ENCODE measurements at regions not wholly inside any gene's neighbourhood (a gene's known extent, or its start where the extent isn't known, plus 50 kb on each side); places are given as distances from the start of the nearest gene placed in this dataset.
"Not testable (repeated sequence)": the region's sequence is repeated elsewhere in the genome, so short reads cannot be mapped to it uniquely, and the experiment has no call there.

DNA sequence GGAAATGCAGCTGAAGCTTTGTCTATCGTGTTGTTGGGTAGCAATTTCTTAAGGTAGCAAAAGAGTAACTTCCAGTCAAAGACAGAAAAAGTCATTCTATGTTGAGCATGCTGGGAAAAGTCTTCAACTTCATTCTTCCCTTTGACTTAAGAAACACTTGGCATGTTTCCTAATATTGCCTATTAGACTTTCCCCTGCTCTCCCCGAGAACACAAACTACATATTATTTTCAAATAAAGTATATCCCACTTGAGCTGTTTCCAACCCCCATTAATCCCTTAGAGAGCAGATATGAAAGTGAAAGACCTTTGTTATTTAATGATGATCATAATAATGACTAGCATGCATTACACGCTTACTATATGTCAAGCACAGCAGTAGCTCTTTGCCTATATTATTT lies 136.0 kb upstream of the SPOPL start:
- intact Hi-C loops (cut with micrococcal nuclease): no loop called here
- no peak for DNase-seq
- no peaks in the 10 kb centered on the region for H3K36me3 Mint-ChIP-seq (ENCODE audit: low read depth)
- no peaks in the 10 kb centered on the region for H3K9me3 Mint-ChIP-seq
- CTCF ChIA-PET: no interaction called here
- no peak overlapping the region for H3K4me3 Mint-ChIP-seq
- no peaks in the 10 kb centered on the region for H3K4me1 Mint-ChIP-seq (ENCODE audit: low read depth)
- H3K27me3 Mint-ChIP-seq (ENCODE audit: low read depth): no peaks in the 10 kb centered on the region
- H3K27ac Mint-ChIP-seq: no peak overlapping the region

DNA sequence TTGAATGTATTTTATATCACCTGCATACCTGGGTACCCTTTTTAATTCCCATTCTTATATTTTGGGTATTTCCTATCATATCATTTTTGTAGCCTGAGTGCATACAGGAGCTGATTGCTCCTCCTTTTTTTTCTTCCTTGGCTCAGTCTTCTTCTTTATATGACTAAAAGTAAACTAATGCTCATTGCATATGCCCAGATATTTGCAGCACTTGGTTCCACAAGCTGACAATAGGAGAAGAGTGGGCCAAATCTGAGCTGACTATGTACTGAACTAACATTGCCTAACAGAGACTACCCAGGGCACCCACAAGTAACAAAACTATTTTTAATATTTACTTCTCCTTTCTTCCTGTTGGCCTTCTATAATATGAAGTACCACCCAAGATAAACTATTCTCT lies 131.7 kb upstream of the SPOPL start:
- H3K27me3 Mint-ChIP-seq (ENCODE audit: low read depth): no peaks in the 10 kb centered on the region
- H3K36me3 Mint-ChIP-seq (ENCODE audit: low read depth): no peaks in the 10 kb centered on the region
- no peak overlapping the region for H3K4me3 Mint-ChIP-seq
- CTCF ChIA-PET: no interaction called here
- H3K27ac Mint-ChIP-seq: no peak overlapping the region
- no peaks in the 10 kb centered on the region for H3K4me1 Mint-ChIP-seq (ENCODE audit: low read depth)
- no peaks in the 10 kb centered on the region for H3K9me3 Mint-ChIP-seq
- intact Hi-C loops (cut with micrococcal nuclease): loop anchor here (5.0 kb wide), 1 partner anchor 457 kb away; no protein-coding TSS in a partner anchor
- no peak for DNase-seq

DNA sequence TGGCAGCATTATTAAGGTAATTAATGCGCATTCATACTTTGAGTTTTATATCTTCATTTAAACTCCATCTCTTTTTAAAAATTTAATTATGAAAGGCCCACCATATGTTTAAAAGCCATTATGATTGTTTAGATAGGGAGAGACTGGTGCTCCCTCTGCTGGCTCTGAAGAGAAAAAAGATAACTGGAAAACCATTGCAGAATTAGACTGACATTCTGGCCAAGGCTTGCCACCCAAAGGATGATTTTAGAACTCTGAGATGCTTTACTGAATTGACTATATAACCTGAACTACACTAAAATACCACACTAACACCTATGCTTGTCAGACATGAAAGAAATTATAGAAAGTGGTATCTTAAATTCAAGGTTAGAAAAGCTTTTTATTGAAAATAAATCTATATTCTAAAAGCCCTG lies 127.6 kb upstream of the SPOPL start:
- intact Hi-C loops (cut with micrococcal nuclease): loop anchor here (1.0 to 5.0 kb wide), 3 partner anchors 427 to 508 kb away; no protein-coding TSS in a partner anchor
- Mint-ChIP-seq H3K4me1 (ENCODE audit: low read depth) (no peaks in the 10 kb centered on the region), H3K9me3 (no peaks in the 10 kb centered on the region), H3K27me3 (ENCODE audit: low read depth) (peaks cover 5% of the 10 kb centered on the region), H3K27ac (no peak overlapping the region), H3K4me3 (no peak overlapping the region), H3K36me3 (ENCODE audit: low read depth) (no peaks in the 10 kb centered on the region)
- CTCF ChIA-PET: interaction anchor here (1.1 to 2.0 kb wide), 3 partner anchors 13 to 508 kb away, joined by 4 to 5 read pairs (median 4); no protein-coding TSS in a partner anchor
- no peak for DNase-seq

DNA sequence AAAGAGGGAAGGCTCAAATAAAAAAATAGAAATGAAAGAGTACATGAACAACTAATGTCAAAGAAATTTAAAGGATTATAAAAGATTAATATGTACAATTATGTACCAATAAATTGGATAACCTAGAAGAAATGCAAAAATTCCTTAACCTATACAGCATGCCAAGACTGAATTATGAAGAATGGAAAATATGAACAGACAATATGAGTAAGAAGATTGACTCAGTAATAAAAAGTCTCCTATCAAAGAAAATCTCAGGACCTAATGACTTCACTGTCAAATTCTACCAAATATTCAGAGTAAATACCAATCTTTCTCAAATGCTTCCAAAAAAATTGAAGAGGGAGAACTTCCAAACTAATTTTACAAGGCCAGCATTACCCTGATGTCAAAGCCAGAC lies 120.2 kb upstream of the SPOPL start:
- Mint-ChIP-seq H3K4me1 (ENCODE audit: low read depth) (no peaks in the 10 kb centered on the region), H3K9me3 (peaks cover 4% of the 10 kb centered on the region), H3K36me3 (ENCODE audit: low read depth) (no peaks in the 10 kb centered on the region), H3K27ac (no peak overlapping the region), H3K4me3 (no peak overlapping the region), H3K27me3 (ENCODE audit: low read depth) (peaks cover 5% of the 10 kb centered on the region)
- no peak for DNase-seq
- intact Hi-C loops (cut with micrococcal nuclease): no loop called here
- CTCF ChIA-PET: no interaction called here

DNA sequence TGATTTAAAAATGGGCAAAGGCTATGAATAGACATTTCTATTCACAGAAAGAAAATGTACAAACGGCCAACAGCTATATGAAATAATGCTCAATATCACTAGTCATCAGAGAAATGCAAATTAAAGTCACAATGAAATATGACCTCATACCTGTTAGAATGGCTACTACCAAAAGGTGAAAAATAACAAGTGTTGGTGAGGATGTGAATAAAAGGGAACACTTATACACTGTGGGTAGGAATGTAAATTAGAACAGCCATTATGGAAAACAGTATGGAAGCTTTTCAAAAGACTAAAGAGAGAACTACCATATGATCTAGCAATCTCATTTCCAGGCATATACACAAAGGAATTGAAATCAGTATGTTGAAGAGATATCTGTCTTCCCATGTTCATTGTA lies 118.9 kb upstream of the SPOPL start:
- H3K27me3 Mint-ChIP-seq (ENCODE audit: low read depth): no peaks in the 10 kb centered on the region
- H3K4me3 Mint-ChIP-seq: no peak overlapping the region
- H3K4me1 Mint-ChIP-seq (ENCODE audit: low read depth): no peaks in the 10 kb centered on the region
- H3K9me3 Mint-ChIP-seq: peaks cover 4% of the 10 kb centered on the region
- DNase-seq: no peak
- H3K36me3 Mint-ChIP-seq (ENCODE audit: low read depth): no peaks in the 10 kb centered on the region
- CTCF ChIA-PET: no interaction called here
- H3K27ac Mint-ChIP-seq: no peak overlapping the region
- intact Hi-C loops (cut with micrococcal nuclease): no loop called here

DNA sequence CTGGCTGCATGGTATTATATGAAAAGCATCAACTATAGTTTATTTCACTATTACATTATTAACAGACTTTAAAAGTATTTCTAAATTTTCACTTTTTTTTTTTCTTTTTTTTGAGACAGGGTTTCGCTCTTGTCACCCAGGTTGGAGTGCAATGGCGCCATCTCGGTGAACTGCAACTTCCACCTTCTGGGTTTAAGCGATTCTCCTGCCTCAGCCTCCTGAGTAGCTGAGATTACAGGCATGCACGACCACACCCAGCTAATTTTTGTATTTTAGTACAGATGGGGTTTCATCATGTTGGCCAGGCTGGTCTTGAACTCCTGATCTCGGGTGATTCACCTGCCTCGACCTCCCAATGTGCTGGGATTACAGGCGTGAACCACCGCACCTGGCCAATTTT lies 115.4 kb upstream of the SPOPL start:
- H3K27ac Mint-ChIP-seq; H3K4me1 Mint-ChIP-seq (ENCODE audit: low read depth); DNase-seq; H3K4me3 Mint-ChIP-seq; H3K36me3 Mint-ChIP-seq (ENCODE audit: low read depth); H3K9me3 Mint-ChIP-seq; intact Hi-C loops (cut with micrococcal nuclease); H3K27me3 Mint-ChIP-seq (ENCODE audit: low read depth): not testable (repeated sequence)
- CTCF ChIA-PET: interaction anchor here (0.7 kb wide), 1 partner anchor 21 kb away, joined by 3 read pairs; no protein-coding TSS in a partner anchor

DNA sequence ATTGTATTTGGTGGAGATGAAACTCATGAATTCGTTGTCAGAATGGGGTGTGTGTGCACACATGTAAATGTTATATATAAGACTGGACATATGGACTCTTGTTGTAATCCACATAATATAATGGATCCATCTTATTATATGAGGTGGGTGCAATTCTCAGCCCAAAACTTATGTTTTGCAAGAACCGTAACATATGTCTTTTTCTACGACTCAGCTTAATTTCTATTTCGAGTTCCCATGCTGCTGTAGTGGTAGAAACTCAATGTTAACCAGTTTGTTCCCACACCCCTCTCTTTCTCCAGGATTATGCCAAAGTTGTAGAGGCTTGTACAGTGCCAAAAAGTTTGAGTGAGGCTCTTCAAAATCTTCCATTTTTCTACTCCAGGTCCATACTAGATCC lies 112.5 kb upstream of the SPOPL start:
- intact Hi-C loops (cut with micrococcal nuclease): no loop called here
- Mint-ChIP-seq H3K27ac (no peak overlapping the region), H3K4me3 (no peak overlapping the region)

DNA sequence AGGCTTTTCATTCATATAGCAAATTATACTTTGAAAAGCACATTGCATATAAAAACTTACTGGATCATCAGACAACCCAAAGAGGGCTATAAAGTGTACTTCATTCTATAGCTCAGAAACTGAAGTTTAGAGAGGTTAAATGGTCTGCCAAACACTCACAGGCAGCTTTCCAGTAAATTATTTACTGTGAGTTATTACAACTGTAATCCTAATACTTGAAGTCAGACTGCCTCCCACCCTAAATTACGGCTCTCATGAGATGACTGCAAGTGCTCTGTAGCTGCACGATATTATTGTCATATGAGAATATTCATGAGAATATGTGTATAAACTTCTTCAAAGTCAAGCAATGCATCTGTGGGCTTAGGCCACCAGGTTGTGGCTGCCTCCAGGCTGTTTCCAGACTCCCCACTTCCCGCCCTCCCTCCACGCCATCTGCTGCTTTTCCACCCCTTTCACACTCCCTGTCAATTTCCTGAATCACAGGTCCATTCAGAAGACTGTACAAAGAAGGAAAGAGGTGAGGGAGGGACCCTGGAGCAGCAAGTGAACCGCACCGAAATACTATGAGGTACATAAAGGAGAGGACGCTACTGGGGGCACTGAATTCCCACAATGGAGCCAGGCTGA lies 111.1 kb upstream of the SPOPL start:
- intact Hi-C loops (cut with micrococcal nuclease): no loop called here
- CTCF ChIA-PET: no interaction called here
- Mint-ChIP-seq H3K9me3 (no peaks in the 10 kb centered on the region), H3K27ac (no peak overlapping the region), H3K27me3 (ENCODE audit: low read depth) (no peaks in the 10 kb centered on the region), H3K4me3 (no peak overlapping the region), H3K4me1 (ENCODE audit: low read depth) (no peaks in the 10 kb centered on the region), H3K36me3 (ENCODE audit: low read depth) (no peaks in the 10 kb centered on the region)
- DNase-seq: no peak

More for the DNA sequence above, 112.5 kb upstream of the SPOPL start:
- H3K9me3 Mint-ChIP-seq: no peaks in the 10 kb centered on the region
- H3K36me3 Mint-ChIP-seq (ENCODE audit: low read depth): no peaks in the 10 kb centered on the region
- no peaks in the 10 kb centered on the region for H3K4me1 Mint-ChIP-seq (ENCODE audit: low read depth)
- CTCF ChIA-PET: no interaction called here
- H3K27me3 Mint-ChIP-seq (ENCODE audit: low read depth): no peaks in the 10 kb centered on the region
- DNase-seq: no peak

DNA sequence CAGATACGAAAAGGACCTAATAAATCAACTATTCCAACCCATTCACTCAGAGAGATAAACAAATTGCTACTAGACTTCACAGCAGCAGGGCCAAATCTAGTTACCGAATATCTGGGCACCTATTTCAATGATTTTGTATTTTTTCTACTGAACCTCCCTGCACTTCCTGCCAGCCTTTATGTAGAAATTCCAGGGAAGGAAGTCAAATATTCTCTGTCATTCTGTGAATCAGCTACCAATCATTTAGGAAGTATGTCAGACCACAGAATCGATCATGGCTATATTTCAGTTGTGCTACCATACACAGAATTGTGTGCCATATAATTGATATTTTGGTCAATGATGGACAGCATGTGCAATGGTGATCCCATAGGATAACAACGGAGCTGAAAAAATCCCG lies 109.6 kb upstream of the SPOPL start:
- intact Hi-C loops (cut with micrococcal nuclease): no loop called here
- H3K36me3 Mint-ChIP-seq (ENCODE audit: low read depth): no peaks in the 10 kb centered on the region
- no peaks in the 10 kb centered on the region for H3K9me3 Mint-ChIP-seq
- H3K27me3 Mint-ChIP-seq (ENCODE audit: low read depth): no peaks in the 10 kb centered on the region
- no peak overlapping the region for H3K27ac Mint-ChIP-seq
- no peak for DNase-seq
- H3K4me1 Mint-ChIP-seq (ENCODE audit: low read depth): no peaks in the 10 kb centered on the region
- no peak overlapping the region for H3K4me3 Mint-ChIP-seq
- CTCF ChIA-PET: no interaction called here

DNA sequence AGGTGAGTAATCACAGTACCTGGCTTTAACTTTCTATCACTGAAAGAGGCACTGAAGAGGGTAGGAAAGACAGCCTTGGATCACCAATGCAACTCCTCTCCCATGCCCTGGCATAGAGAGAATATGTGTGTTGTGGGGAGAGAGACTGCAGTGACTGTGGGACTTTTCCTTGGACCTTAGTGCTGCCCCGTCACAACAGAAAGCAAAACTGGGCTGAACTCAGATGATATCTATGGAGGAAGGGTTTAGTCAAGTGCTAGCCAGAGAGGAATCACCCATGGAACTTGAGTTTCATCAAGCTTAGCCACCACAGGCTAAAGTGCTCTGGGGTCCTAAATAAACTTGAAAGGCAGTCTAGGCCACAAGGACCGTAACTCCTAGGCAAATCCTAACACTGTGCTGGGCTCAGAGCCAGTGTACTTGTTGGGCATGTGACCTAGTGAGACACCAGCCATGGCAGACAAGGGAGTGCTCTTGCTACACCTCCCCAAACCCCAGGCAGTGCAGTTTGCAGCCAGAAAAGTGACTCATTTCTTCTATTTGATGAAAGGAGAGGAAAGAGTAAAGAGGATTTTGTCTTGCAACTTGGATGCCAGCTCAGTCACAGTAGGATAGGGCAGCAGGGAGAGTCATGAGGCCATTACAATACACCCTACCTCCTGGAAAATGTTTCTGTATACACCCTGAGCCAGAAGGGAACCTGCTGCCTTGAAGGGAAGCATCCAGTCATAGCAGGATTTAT lies 105.8 kb upstream of the SPOPL start:
- Mint-ChIP-seq H3K9me3 (peaks cover 7% of the 10 kb centered on the region), H3K27ac (no peak overlapping the region), H3K36me3 (ENCODE audit: low read depth) (no peaks in the 10 kb centered on the region), H3K4me1 (ENCODE audit: low read depth) (no peaks in the 10 kb centered on the region), H3K27me3 (ENCODE audit: low read depth) (no peaks in the 10 kb centered on the region), H3K4me3 (no peak overlapping the region)
- CTCF ChIA-PET: no interaction called here
- no peak for DNase-seq
- intact Hi-C loops (cut with micrococcal nuclease): no loop called here

DNA sequence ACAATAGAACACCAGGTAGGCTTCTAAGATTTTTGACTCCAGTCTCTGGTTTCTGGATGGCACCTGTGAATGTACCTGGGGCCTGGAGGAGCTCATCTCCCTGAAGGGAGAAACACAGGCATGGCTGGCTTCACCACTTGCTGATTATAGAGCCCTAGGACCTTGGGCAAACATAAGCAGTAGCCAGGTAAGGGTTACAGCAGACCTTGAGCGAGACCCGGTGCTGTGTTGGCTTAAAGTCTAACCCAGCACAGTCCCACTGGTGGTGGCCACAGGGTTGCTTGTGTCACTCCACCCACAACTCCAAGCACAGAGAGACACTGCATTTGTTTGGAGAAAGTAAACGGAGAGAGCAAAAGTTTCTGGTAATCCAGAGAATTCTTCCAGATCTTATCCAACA lies 104.7 kb upstream of the SPOPL start:
- Mint-ChIP-seq H3K4me1 (ENCODE audit: low read depth) (no peaks in the 10 kb centered on the region), H3K36me3 (ENCODE audit: low read depth) (no peaks in the 10 kb centered on the region), H3K9me3 (peaks cover 14% of the 10 kb centered on the region), H3K27me3 (ENCODE audit: low read depth) (no peaks in the 10 kb centered on the region), H3K4me3 (no peak overlapping the region), H3K27ac (no peak overlapping the region)
- CTCF ChIA-PET: interaction anchor here (0.9 kb wide), 1 partner anchor 9 kb away, joined by 3 read pairs; no protein-coding TSS in a partner anchor
- no peak for DNase-seq
- intact Hi-C loops (cut with micrococcal nuclease): no loop called here

DNA sequence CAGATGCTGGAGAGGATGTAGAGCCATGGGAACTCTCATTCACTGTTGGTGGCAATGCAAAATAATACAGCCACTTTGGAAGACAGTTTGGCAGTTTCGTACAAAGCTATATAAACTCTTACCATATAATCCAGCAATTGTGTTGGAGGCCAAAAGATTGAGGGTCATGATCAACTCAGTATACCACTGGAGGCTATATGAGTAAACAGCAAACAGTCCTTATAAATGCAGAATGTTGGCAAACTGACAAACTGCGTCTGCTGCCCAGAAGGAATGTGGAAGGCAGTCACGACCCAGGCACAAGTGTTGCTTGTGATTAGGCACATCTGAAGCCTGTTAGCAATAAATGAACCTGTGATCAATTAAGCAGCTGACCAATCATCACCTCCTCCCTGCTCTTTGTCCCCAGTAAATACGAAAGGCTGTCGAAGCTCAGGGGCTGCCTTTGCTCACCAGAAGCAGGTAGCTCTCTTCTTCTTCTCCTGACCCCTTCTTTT lies 98.1 kb upstream of the SPOPL start:
- H3K9me3 Mint-ChIP-seq: peaks cover 11% of the 10 kb centered on the region
- CTCF ChIA-PET: no interaction called here
- no peaks in the 10 kb centered on the region for H3K4me1 Mint-ChIP-seq (ENCODE audit: low read depth)
- no peaks in the 10 kb centered on the region for H3K36me3 Mint-ChIP-seq (ENCODE audit: low read depth)
- H3K27ac Mint-ChIP-seq: no peak overlapping the region
- no peaks in the 10 kb centered on the region for H3K27me3 Mint-ChIP-seq (ENCODE audit: low read depth)
- H3K4me3 Mint-ChIP-seq: no peak overlapping the region
- no peak for DNase-seq
- intact Hi-C loops (cut with micrococcal nuclease): no loop called here

DNA sequence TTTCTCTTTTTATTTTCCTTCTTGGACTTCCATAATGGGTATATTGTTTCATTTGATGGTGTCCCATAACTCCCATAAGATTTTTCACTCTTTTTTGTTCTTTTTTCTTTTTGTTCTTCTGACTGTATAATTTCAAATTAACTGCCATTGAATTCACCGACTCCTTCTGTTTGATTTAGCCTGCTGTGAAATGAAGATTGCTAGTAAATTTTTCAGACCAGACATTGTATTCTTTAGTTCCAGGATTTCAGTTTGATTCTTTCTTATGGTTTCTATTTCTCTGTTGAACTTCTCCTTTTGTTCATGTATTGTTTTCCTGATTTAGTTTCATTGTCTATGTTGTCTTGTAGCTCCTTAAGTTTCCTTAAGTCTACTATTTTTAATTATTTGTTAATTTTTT lies 87.6 kb upstream of the SPOPL start:
- intact Hi-C loops (cut with micrococcal nuclease): no loop called here
- no peaks in the 10 kb centered on the region for H3K4me1 Mint-ChIP-seq (ENCODE audit: low read depth)
- DNase-seq: no peak
- CTCF ChIA-PET: no interaction called here
- peaks cover 25% of the 10 kb centered on the region for H3K9me3 Mint-ChIP-seq
- peaks cover 8% of the 10 kb centered on the region for H3K27me3 Mint-ChIP-seq (ENCODE audit: low read depth)
- H3K4me3 Mint-ChIP-seq: no peak overlapping the region
- peaks cover 13% of the 10 kb centered on the region for H3K36me3 Mint-ChIP-seq (ENCODE audit: low read depth)
- no peak overlapping the region for H3K27ac Mint-ChIP-seq

Data from activated naive CD4-positive, alpha-beta T cell treated with anti-CD3 and anti-CD28 coated beads for 36 hours (primary cell).